ENCODE measurements at regions not wholly inside any gene's neighbourhood (a gene's known extent, or its start where the extent isn't known, plus 50 kb on each side); places are given as distances from the start of the nearest gene placed in this dataset.

DNA sequence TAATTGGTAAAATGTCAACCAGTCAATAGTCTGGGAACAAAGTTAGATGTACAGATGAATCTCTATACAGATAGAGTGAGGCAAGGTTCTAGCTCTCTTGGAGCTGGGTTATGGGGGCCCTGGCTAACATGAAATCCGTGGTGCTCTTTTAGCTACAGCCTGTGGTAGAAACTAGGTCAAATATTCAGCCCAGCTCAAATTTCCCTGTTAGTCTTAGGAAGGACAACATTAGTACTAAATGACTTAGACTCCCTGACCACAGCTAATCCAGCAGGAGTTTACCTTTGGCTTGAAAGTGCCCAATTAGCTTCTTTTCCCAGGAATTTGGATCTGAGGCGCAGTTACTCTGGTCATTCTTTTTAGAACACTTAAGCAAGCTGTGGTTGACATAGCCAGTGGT is 170.5 kb downstream of the DMRTA1 start:
- no peak for TF ChIP-seq EZH2phosphoT487 (IDR thresholded peaks at IDR 0.05; ENCODE audit: borderline replicate concordance, low read depth, low read length)
- intact Hi-C loops (cut with micrococcal nuclease; ENCODE audit: unreplicated experiment) = no loop called here
- POLR2A ChIA-PET = interaction anchor here (0.6 to 1.3 kb wide), 5 partner anchors 10 to 580 kb away, joined by 3 to 6 read pairs (median 4); no protein-coding TSS in a partner anchor
- no peak for DNase-seq (ENCODE audit: low spot score)
- H4K20me1 ChIP-seq (ENCODE audit: insufficient read depth, low read length) = no peaks in the 10 kb centered on the region
- H3K4me1 ChIP-seq (ENCODE audit: insufficient read depth, low read length, poor library complexity, severe bottlenecking) = peaks cover 4% of the 10 kb centered on the region
- H3K9me2 ChIP-seq (ENCODE audit: insufficient read depth, low read length) = no peaks in the 10 kb centered on the region
- H3K36me3 ChIP-seq (ENCODE audit: insufficient read depth, low read length) = no peaks in the 10 kb centered on the region
- H3K4me2 ChIP-seq (ENCODE audit: low read length) = no peak overlapping the region
- CTCF ChIA-PET (ENCODE audit: unreplicated experiment) = interaction anchor here (0.9 kb wide), 1 partner anchor 102 kb away, joined by 4 read pairs; no protein-coding TSS in a partner anchor
- no peak overlapping the region for H3K27ac ChIP-seq (ENCODE audit: low read depth, low read length, poor library complexity, severe bottlenecking)
- H3K9me3 ChIP-seq (ENCODE audit: low read length) = 0 out of 2 replicates have a peak, but pooled peaks cover 5% of the 10 kb centered on the region
- BruUV-seq (replicated peaks) = no TSS peak
- no peak overlapping the region for H3K4me3 ChIP-seq (ENCODE audit: low read depth, low read length, poor library complexity, severe bottlenecking)
- H3K79me2 ChIP-seq (ENCODE audit: insufficient read depth, low read depth, low read length) = no peaks in the 10 kb centered on the region
- peak overlapping the region; percentile 18; the same call in 1 of the 2 replicates for H2AFZ ChIP-seq (ENCODE audit: low read length)

DNA sequence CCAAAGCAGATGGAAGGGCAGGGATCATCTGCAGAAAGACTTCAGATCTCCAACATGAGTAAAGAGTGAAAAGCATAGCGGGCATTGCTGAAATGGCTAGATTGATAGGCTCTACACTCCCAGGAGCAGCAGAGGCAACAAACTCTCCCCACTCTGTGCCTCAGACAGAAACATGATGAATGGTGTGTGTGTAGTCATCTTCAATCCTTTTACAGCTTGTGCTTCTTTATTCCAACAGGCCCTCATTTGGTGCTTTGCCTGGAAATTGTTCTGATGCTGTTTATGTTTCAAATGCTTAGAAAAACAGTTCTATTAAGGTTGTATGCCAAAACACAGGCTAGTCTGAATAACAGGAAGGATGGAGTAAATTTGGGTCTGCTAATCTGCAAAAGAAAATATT is 176.2 kb downstream of the DMRTA1 start:
- H3K9me2 ChIP-seq (ENCODE audit: insufficient read depth, low read length) = no peaks in the 10 kb centered on the region
- H3K4me2 ChIP-seq (ENCODE audit: low read length) = no peak overlapping the region
- H3K79me2 ChIP-seq (ENCODE audit: insufficient read depth, low read depth, low read length) = no peaks in the 10 kb centered on the region
- no peak overlapping the region for H3K4me3 ChIP-seq (ENCODE audit: low read depth, low read length, poor library complexity, severe bottlenecking)
- CTCF ChIA-PET (ENCODE audit: unreplicated experiment) = no interaction called here
- H3K36me3 ChIP-seq (ENCODE audit: insufficient read depth, low read length) = no peaks in the 10 kb centered on the region
- peaks cover 10% of the 10 kb centered on the region for H3K4me1 ChIP-seq (ENCODE audit: insufficient read depth, low read length, poor library complexity, severe bottlenecking)
- POLR2A ChIA-PET = no interaction called here
- H2AFZ ChIP-seq (ENCODE audit: low read length) = peak overlapping the region; percentile 48; the same call in 1 of the 2 replicates
- H4K20me1 ChIP-seq (ENCODE audit: insufficient read depth, low read length) = no peaks in the 10 kb centered on the region
- 0 out of 2 replicates have a peak, but pooled peaks cover 8% of the 10 kb centered on the region for H3K9me3 ChIP-seq (ENCODE audit: low read length)
- no peak for DNase-seq (ENCODE audit: low spot score)
- TF ChIP-seq, protein P1, sequence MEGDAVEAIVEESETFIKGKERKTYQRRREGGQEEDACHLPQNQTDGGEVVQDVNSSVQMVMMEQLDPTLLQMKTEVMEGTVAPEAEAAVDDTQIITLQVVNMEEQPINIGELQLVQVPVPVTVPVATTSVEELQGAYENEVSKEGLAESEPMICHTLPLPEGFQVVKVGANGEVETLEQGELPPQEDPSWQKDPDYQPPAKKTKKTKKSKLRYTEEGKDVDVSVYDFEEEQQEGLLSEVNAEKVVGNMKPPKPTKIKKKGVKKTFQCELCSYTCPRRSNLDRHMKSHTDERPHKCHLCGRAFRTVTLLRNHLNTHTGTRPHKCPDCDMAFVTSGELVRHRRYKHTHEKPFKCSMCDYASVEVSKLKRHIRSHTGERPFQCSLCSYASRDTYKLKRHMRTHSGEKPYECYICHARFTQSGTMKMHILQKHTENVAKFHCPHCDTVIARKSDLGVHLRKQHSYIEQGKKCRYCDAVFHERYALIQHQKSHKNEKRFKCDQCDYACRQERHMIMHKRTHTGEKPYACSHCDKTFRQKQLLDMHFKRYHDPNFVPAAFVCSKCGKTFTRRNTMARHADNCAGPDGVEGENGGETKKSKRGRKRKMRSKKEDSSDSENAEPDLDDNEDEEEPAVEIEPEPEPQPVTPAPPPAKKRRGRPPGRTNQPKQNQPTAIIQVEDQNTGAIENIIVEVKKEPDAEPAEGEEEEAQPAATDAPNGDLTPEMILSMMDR (conservative IDR thresholded peaks at IDR 0.05; ENCODE audit: low read length) = no peak
- no TSS peak for BruUV-seq (replicated peaks)
- intact Hi-C loops (cut with micrococcal nuclease; ENCODE audit: unreplicated experiment) = no loop called here
- no peak overlapping the region for H3K27ac ChIP-seq (ENCODE audit: low read depth, low read length, poor library complexity, severe bottlenecking)

DNA sequence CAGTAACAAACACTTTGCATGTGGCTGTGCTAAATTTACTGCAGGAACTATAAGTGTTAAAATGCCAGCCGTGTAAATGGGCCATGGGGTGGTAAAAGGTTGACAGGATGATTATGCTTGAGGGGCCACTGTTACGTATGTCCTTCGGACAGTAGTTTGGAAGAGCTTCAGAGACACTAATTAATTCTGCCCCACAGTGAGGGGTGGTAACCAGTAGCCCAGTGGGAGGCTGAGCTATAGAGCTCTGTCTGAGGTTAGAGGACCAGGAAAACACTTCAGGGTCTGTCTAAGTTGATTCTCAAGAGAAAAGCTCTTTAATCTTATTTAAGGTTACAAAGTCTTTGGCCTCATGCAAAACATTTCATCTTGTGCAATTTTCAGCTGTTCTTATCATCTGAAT is 176.6 kb downstream of the DMRTA1 start:
- TF ChIP-seq, protein P1 (conservative IDR thresholded peaks at IDR 0.05; ENCODE audit: low read length) = no peak
- no peak for TF ChIP-seq EZH2phosphoT487 (IDR thresholded peaks at IDR 0.05; ENCODE audit: borderline replicate concordance, low read depth, low read length)
- Histone ChIP-seq H3K9me3 (ENCODE audit: low read length) (0 out of 2 replicates have a peak, but pooled peaks cover 8% of the 10 kb centered on the region), H3K4me1 (ENCODE audit: insufficient read depth, low read length, poor library complexity, severe bottlenecking) (peaks cover 10% of the 10 kb centered on the region), H2AFZ (ENCODE audit: low read length) (peak overlapping the region; percentile 48; the same call in 1 of the 2 replicates), H3K4me3 (ENCODE audit: low read depth, low read length, poor library complexity, severe bottlenecking) (no peak overlapping the region), H3K9me2 (ENCODE audit: insufficient read depth, low read length) (no peaks in the 10 kb centered on the region), H3K79me2 (ENCODE audit: insufficient read depth, low read depth, low read length) (no peaks in the 10 kb centered on the region), H3K4me2 (ENCODE audit: low read length) (no peak overlapping the region), H4K20me1 (ENCODE audit: insufficient read depth, low read length) (no peaks in the 10 kb centered on the region), H3K27ac (ENCODE audit: low read depth, low read length, poor library complexity, severe bottlenecking) (no peak overlapping the region), H3K36me3 (ENCODE audit: insufficient read depth, low read length) (no peaks in the 10 kb centered on the region)
- no TSS peak for BruUV-seq (replicated peaks)
- intact Hi-C loops (cut with micrococcal nuclease; ENCODE audit: unreplicated experiment) = no loop called here
- CTCF ChIA-PET (ENCODE audit: unreplicated experiment) = interaction anchor here (0.5 kb wide), 1 partner anchor 640 kb away, joined by 3 read pairs; no protein-coding TSS in a partner anchor
- POLR2A ChIA-PET = no interaction called here
- no peak for DNase-seq (ENCODE audit: low spot score)

Data from OCI-LY7 (cell line).